ENCODE measurements at regions not wholly inside any gene's neighbourhood (a gene's known extent, or its start where the extent isn't known, plus 50 kb on each side); places are given as distances from the start of the nearest gene placed in this dataset.

DNA sequence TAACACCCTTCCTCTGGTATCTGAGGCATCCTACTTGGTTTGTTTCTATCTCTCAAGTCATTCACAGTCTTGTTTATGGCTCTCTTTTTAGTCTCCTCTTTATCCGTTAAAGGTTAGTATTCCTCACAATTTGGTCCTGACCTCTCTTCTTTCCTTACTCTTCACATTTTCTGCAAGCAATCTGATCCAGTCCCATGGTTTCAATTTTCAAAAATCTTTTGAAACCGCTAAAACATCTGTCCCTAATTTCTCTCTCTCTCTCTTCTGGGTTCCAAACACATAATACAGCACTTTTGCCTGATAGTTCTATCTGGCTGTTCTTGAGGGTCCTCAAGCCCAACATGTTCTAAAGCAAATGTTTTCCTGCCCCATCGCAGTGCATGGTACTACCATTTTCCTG lies 149.0 kb downstream of the SERPINI1 start:
- TF ChIP-seq, protein P1, sequence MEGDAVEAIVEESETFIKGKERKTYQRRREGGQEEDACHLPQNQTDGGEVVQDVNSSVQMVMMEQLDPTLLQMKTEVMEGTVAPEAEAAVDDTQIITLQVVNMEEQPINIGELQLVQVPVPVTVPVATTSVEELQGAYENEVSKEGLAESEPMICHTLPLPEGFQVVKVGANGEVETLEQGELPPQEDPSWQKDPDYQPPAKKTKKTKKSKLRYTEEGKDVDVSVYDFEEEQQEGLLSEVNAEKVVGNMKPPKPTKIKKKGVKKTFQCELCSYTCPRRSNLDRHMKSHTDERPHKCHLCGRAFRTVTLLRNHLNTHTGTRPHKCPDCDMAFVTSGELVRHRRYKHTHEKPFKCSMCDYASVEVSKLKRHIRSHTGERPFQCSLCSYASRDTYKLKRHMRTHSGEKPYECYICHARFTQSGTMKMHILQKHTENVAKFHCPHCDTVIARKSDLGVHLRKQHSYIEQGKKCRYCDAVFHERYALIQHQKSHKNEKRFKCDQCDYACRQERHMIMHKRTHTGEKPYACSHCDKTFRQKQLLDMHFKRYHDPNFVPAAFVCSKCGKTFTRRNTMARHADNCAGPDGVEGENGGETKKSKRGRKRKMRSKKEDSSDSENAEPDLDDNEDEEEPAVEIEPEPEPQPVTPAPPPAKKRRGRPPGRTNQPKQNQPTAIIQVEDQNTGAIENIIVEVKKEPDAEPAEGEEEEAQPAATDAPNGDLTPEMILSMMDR (IDR thresholded peaks at IDR 0.05) = no peak
- no peak for TF ChIP-seq POLR2A (IDR thresholded peaks at IDR 0.05)

Measured in Peyer's patch (tissue), 4 donors.